ENCODE measurements at regions not wholly inside any gene's neighbourhood (a gene's known extent, or its start where the extent isn't known, plus 50 kb on each side); places are given as distances from the start of the nearest gene placed in this dataset.

DNA sequence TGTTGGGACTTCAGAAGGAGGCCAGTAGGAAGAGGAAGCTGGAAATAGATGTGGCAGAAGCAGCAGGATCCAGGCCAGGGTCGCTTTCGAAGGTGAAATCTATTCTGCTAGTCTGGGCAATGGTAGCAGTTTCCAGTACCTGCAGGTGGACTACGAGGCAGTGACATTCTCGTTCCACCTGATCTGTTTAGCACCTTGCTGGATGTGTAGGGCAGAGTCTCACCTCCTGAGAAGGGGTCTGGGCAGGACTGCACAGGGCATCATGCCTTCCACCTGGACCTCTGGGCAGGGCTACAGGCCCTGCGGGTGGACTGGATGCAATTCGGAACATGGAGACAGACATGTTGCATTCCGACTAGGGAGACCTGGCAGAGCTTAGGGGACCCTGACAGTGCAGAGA lies 254.8 kb upstream of the ZNF32 start:
- Histone ChIP-seq H3K14ac (ENCODE audit: insufficient read length) (no peak overlapping the region), H3K9me3 (ENCODE audit: insufficient read depth in 2 of 2, low read depth in 1 of 2, low read length in 1 of 2) (no peaks in the 10 kb centered on the region), H2BK20ac (ENCODE audit: low read length) (no peak overlapping the region), H2BK120ac (replicated peaks; ENCODE audit: low read depth, low read length) (no peak overlapping the region), H4K91ac (replicated peaks; ENCODE audit: insufficient read length, low read length) (no peak overlapping the region), H3K56ac (replicated peaks; ENCODE audit: insufficient read length, low read depth, low read length) (no peak overlapping the region), H3K27ac (ENCODE audit: low read depth, low read length) (no peak overlapping the region), H3K23ac (ENCODE audit: insufficient read length) (no peak overlapping the region), H3K4me2 (ENCODE audit: insufficient read depth in 1 of 2, low read depth in 2 of 2, low read length in 2 of 2) (no peak overlapping the region), H2BK12ac (ENCODE audit: low read depth, low read length) (no peak overlapping the region), H3K79me2 (ENCODE audit: control insufficient read depth in 1 of 2, insufficient read depth in 2 of 2, low read length in 2 of 2) (no peaks in the 10 kb centered on the region), H4K5ac (ENCODE audit: insufficient read length, low read depth, low read length) (no peak overlapping the region), H3K27me3 (replicated peaks in 1 of 4; ENCODE audit: control insufficient read depth in 3 of 4, extremely low read depth in 1 of 4, insufficient read depth in 3 of 4, low read length in 3 of 4) (no peaks in the 10 kb centered on the region), H3K4me3 (ENCODE audit: extremely low read depth in 1 of 4, insufficient read depth in 2 of 4, low read depth in 3 of 4, low read length in 4 of 4) (no peak overlapping the region), H3K23me2 (ENCODE audit: low read depth, low read length) (no peaks in the 10 kb centered on the region), H2BK15ac (ENCODE audit: low read length) (no peak overlapping the region), H3K18ac (ENCODE audit: extremely low read depth, low read length) (no peak overlapping the region), H3K36me3 (ENCODE audit: control insufficient read depth in 2 of 4, insufficient read depth in 4 of 4, low read length in 3 of 4) (no peaks in the 10 kb centered on the region), H3K4ac (replicated peaks; ENCODE audit: insufficient read length, low read depth, low read length) (no peak overlapping the region), H3K4me1 (replicated peaks in 1 of 4; ENCODE audit: control insufficient read depth in 3 of 4, insufficient read depth in 4 of 4, low read length in 3 of 4) (no peaks in the 10 kb centered on the region), H4K8ac (ENCODE audit: extremely low read depth, insufficient read depth, low read length) (no peak overlapping the region), H3K79me1 (ENCODE audit: low read depth, low read length) (no peaks in the 10 kb centered on the region), H2AFZ (ENCODE audit: low read length) (no peak overlapping the region), H2BK5ac (ENCODE audit: low read depth, low read length) (no peak overlapping the region), H2AK5ac (ENCODE audit: low read depth, low read length) (no peak overlapping the region), H4K20me1 (replicated peaks in 1 of 2; ENCODE audit: control insufficient read depth in 1 of 2, insufficient read depth in 2 of 2, low read length in 2 of 2) (no peaks in the 10 kb centered on the region), H3K9ac (replicated peaks in 1 of 4; ENCODE audit: extremely low read depth in 1 of 4, low read depth in 3 of 4, low read length in 3 of 4) (no peak overlapping the region)
- WGBS, 2 experiments (ENCODE audit: extremely low coverage in 1 of 2, insufficient coverage in 1 of 2, insufficient read length in 1 of 2, insufficient replicate concordance in 2 of 2, low coverage in 1 of 2, low lambda C conversion rate in 2 of 2, missing lambda C conversion rate in 1 of 2), result 76% methylated on average over 7 of the region's 7 CpGs; no CpG with 5 or more reads in 1 of the 2 experiments
- no peak for FAIRE-seq
- ChIA-PET CTCF (ENCODE audit: partially characterized antibody) (interaction anchor here (0.6 to 3.4 kb wide), 8 partner anchors 10 to 217 kb away, joined by 3 to 14 read pairs (median 4); no protein-coding TSS in a partner anchor), POLR2A (ENCODE audit: partially characterized antibody) (no interaction called here)
- TF ChIP-seq BCL11A (IDR thresholded peaks at IDR 0.05; ENCODE audit: low read depth in 2 of 2, low read length in 2 of 2) (no peak), CREB1 (IDR thresholded peaks at IDR 0.05) (no peak), EGR1 (IDR thresholded peaks at IDR 0.05; ENCODE audit: borderline replicate concordance, low read depth, low read length) (no peak)
- no peak for DNase-seq (ENCODE audit: low read depth in 1 of 2, low spot score in 2 of 2)

Measured in H1 (cell line).